SK-N-SH treated with all-trans-retinoic acid at 6 μM for 48 hours (cell line): ENCODE measurements at regions not wholly inside any gene's neighbourhood (a gene's known extent, or its start where the extent isn't known, plus 50 kb on each side); places are given as distances from the start of the nearest gene placed in this dataset.

Experiments used
- ATAC-seq: fragments of 200-7000 bp; cut with Tn5 transposase; 3 replicates; pipeline ENCODE4 v1.9.1; 2020; ENCODE audit warnings: mild to moderate bottlenecking, moderate library complexity
- ARNTL ChIP-seq: fragments of 450-650 bp; formaldehyde crosslinking; IDR thresholded peaks from 2 replicates; pipeline ENCODE4 v1.5.0; 2020; ENCODE audit warnings: low read depth, mild to moderate bottlenecking, moderate library complexity, borderline replicate concordance
- BACH2 ChIP-seq: fragments of 250-450 bp; sonication (Bioruptor Pico); IDR thresholded peaks from 2 replicates; pipeline ENCODE4 v1.9.0; 2021; ENCODE audit warnings: mild to moderate bottlenecking, borderline replicate concordance
- CREB5 ChIP-seq: fragments of 250-450 bp; sonication (Bioruptor Pico); IDR thresholded peaks from 2 replicates; pipeline ENCODE4 v1.5.1; 2020; ENCODE audit warnings: low read depth, mild to moderate bottlenecking, moderate library complexity
- CSDC2 ChIP-seq: fragments of 250-450 bp; sonication (Bioruptor Pico); IDR thresholded peaks from 2 replicates; pipeline ENCODE4 v1.5.0; 2020; ENCODE audit warnings: mild to moderate bottlenecking, moderate library complexity
- CSRNP3 ChIP-seq: fragments of 250-450 bp; sonication (Bioruptor Pico); IDR thresholded peaks from 2 replicates; pipeline ENCODE4 v1.5.1; 2021; ENCODE audit warnings: mild to moderate bottlenecking, moderate library complexity
- ESRRG ChIP-seq: fragments of 250-450 bp; sonication (Bioruptor Pico); IDR thresholded peaks from 2 replicates; pipeline ENCODE4 v1.6.1; 2021; ENCODE audit warnings: mild to moderate bottlenecking
- GLIS3 ChIP-seq: fragments of 250-450 bp; sonication (Bioruptor Pico); IDR thresholded peaks from 2 replicates; pipeline ENCODE4 v1.5.0; 2020; ENCODE audit warnings: mild to moderate bottlenecking, moderate library complexity
- ISL1 ChIP-seq: fragments of 250-450 bp; sonication (Bioruptor Pico); IDR thresholded peaks from 2 replicates; pipeline ENCODE4 v2.1.2; 2022; ENCODE audit warnings: mild to moderate bottlenecking, moderate library complexity
- OSR1 ChIP-seq: fragments of 250-450 bp; sonication (Bioruptor Pico); IDR thresholded peaks from 2 replicates; pipeline ENCODE4 v1.8.0; 2022; ENCODE audit warnings: moderate library complexity, mild to moderate bottlenecking, inconsistent platforms
- PATZ1 ChIP-seq: fragments of 250-450 bp; sonication (Bioruptor Pico); IDR thresholded peaks from 2 replicates; pipeline ENCODE4 v1.8.0; 2020; ENCODE audit warnings: mild to moderate bottlenecking, moderate library complexity, borderline replicate concordance
- POU6F1 ChIP-seq: fragments of 250-450 bp; sonication (Bioruptor Pico); IDR thresholded peaks from 2 replicates; pipeline ENCODE4 v1.8.0; 2021; ENCODE audit warnings: low read depth, mild to moderate bottlenecking, moderate library complexity, borderline replicate concordance
- PPARA ChIP-seq: fragments of 250-450 bp; sonication (Bioruptor Pico); IDR thresholded peaks from 2 replicates; pipeline ENCODE4 v1.5.0; 2020; ENCODE audit warnings: mild to moderate bottlenecking, borderline replicate concordance
- TCF4 ChIP-seq: fragments of 250-450 bp; sonication (Bioruptor Pico); IDR thresholded peaks from 2 replicates; pipeline ENCODE4 v1.8.0; 2021; ENCODE audit warnings: mild to moderate bottlenecking, moderate library complexity, borderline replicate concordance
- TOX ChIP-seq: fragments of 250-450 bp; sonication (Bioruptor Pico); IDR thresholded peaks from 2 replicates; pipeline ENCODE4 v1.8.0; 2021; ENCODE audit warnings: mild to moderate bottlenecking, moderate library complexity, borderline replicate concordance
- TSHZ2 ChIP-seq: fragments of 250-450 bp; sonication (Bioruptor Pico); IDR thresholded peaks from 2 replicates; pipeline ENCODE4 v1.5.0; 2020; ENCODE audit warnings: mild to moderate bottlenecking, moderate library complexity
- ZFP3 ChIP-seq: fragments of 250-450 bp; sonication (Bioruptor Pico); IDR thresholded peaks from 2 replicates; pipeline ENCODE4 v1.5.0; 2020; ENCODE audit warnings: mild to moderate bottlenecking, moderate library complexity
- ZFP30 ChIP-seq: fragments of 450-650 bp; formaldehyde crosslinking; IDR thresholded peaks from 2 replicates; pipeline ENCODE4 v1.5.0; 2022; ENCODE audit warnings: mild to moderate bottlenecking, moderate library complexity
- ZNF565 ChIP-seq: fragments of 450-650 bp; formaldehyde crosslinking; conservative IDR thresholded peaks from 2 replicates; pipeline ENCODE4 v1.5.0; 2020; ENCODE audit warnings: low read depth, mild to moderate bottlenecking, moderate library complexity
- ZNF8 ChIP-seq: fragments of 450-650 bp; formaldehyde crosslinking; IDR thresholded peaks from 2 replicates; pipeline ENCODE4 v1.5.0; 2020; ENCODE audit warnings: mild to moderate bottlenecking, moderate library complexity

GRCh38 chr3:94303266-94303665 lies 240.4 kb downstream of the NSUN3 start:
- TF ChIP-seq CREB5 (CRISPR knock-in tag) (no peak), ESRRG (CRISPR knock-in tag) (no peak), CSDC2 (CRISPR knock-in tag) (no peak), ARNTL (CRISPR knock-in tag) (no peak), TOX (CRISPR knock-in tag) (no peak), PPARA (CRISPR knock-in tag) (no peak), TSHZ2 (CRISPR knock-in tag) (no peak), GLIS3 (CRISPR knock-in tag) (no peak), ISL1 (CRISPR knock-in tag) (no peak)
- ATAC-seq, result no peak

GRCh38 chr3:94303897-94304296 lies 241.0 kb downstream of the NSUN3 start:
- ATAC-seq, result peak; percentile 88
- TF ChIP-seq ZNF8 (CRISPR knock-in tag) (no peak), ESRRG (CRISPR knock-in tag) (no peak), ISL1 (CRISPR knock-in tag) (peak; percentile 61)

GRCh38 chr3:94304954-94305353 lies 242.1 kb downstream of the NSUN3 start:
- no peak for ATAC-seq
- TF ChIP-seq CREB5 (CRISPR knock-in tag) (no peak), OSR1 (CRISPR knock-in tag) (no peak), ESRRG (CRISPR knock-in tag) (no peak), TCF4 (CRISPR knock-in tag) (no peak), POU6F1 (CRISPR knock-in tag) (no peak), TSHZ2 (CRISPR knock-in tag) (no peak), PATZ1 (no peak), ZFP3 (CRISPR knock-in tag) (no peak), CSDC2 (CRISPR knock-in tag) (no peak), ISL1 (CRISPR knock-in tag) (no peak), ARNTL (CRISPR knock-in tag) (no peak), TOX (CRISPR knock-in tag) (no peak), PPARA (CRISPR knock-in tag) (no peak), ZFP30 (CRISPR knock-in tag) (no peak), BACH2 (CRISPR knock-in tag) (no peak), CSRNP3 (CRISPR knock-in tag) (no peak), ZNF565 (CRISPR knock-in tag) (no peak)
